HG03159 (cell line): ENCODE measurements at regions not wholly inside any gene's neighbourhood (a gene's known extent, or its start where the extent isn't known, plus 50 kb on each side); places are given as distances from the start of the nearest gene placed in this dataset.
"Not testable (repeated sequence)": the region's sequence is repeated elsewhere in the genome, so short reads cannot be mapped to it uniquely, and the experiment has no call there.

Experiments used
- ATAC-seq: cut with Tn5 transposase; IDR thresholded peaks from one replicate; pipeline ENCODE4 v1.9.1; 2021; ENCODE audit warnings: mild to moderate bottlenecking, moderate library complexity; ENCODE audit not compliant: unreplicated experiment

DNA sequence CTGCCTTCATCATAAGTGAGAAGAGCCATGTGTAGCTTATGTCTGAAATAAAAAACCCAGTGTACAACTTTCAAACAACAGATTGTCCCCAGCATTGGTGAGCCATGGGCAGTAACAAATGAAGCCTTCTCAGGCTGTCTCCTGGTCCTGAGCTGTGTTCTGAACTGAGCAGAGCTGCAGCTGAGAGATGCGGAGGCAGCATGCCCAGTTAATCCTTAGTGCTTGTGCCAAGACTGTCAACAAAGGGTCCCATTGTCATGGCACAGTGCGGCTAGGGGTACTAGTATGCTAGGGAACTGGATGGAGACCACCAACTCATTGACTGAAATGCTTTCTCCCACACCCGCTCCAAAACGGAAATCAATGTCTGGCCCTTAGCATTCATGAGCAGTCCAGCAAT, 154.3 kb downstream of the RMST start:
- no peak for ATAC-seq

GRCh38 chr12:97628962-97629361, 166.4 kb downstream of the RMST start:
- no peak for ATAC-seq

DNA sequence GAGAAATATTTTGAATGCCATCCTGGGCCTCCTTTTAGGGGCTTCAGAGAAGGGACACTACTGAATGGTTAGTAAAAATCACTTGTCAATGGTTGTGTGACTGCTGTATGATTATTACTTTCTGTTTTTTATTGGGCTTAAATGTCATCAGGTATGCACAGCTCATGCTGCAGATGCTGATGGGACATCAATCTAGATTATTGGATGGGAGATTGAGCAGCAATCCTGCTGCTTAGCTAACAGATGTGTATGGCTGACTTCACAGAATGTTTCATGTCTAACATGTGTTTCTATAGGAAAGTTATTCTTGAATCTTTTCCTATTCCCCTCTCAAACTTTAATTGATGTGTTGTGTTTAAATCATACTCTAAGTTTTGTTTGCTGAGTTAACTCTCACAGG, 166.8 kb downstream of the RMST start:
- ATAC-seq = no peak

DNA sequence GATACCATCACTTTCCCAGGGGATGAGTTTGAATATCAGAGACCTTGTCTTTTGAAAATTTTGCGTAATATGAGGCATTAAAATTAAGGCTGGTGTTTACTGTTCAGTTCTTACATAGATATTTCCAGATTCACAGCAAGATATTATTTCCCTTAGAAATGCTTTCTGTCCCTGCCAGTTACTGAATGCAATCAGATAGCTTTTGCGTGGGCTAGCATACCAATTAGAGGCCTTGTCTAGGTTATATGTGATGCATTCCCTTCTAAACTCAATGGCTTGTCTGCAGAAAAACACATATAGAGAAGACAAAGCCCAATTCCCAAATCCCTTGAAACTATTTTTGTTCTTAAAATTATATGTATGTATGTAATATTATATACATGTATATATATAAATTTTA, 167.8 kb downstream of the RMST start:
- no peak for ATAC-seq

GRCh38 chr12:97630875-97631274, 168.3 kb downstream of the RMST start:
- no peak for ATAC-seq

DNA sequence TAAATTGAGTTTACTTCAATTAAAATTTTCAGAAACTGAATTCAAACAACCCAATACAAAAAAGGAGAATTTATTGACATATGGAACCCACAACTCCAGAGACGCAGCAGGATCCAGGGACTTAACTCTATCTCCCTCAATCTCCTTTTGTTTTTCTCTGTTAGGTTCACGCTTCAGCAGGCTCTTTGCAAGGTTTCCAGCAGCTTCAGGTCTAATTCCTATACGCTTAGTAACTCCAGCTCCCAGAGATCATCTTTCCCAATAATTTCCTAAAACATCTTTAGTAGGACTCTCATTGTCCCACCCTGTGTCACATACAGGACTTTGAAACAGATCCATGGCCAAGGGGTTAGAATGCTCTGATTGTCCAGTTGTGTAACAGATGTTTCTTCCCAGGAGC, 175.2 kb downstream of the RMST start:
- no peak for ATAC-seq

GRCh38 chr12:97638739-97639138, 176.1 kb downstream of the RMST start:
- no peak for ATAC-seq

- no peak for ATAC-seq
Observed at GRCh38 chr12:97639702-97640101, 177.1 kb downstream of the RMST start.

DNA sequence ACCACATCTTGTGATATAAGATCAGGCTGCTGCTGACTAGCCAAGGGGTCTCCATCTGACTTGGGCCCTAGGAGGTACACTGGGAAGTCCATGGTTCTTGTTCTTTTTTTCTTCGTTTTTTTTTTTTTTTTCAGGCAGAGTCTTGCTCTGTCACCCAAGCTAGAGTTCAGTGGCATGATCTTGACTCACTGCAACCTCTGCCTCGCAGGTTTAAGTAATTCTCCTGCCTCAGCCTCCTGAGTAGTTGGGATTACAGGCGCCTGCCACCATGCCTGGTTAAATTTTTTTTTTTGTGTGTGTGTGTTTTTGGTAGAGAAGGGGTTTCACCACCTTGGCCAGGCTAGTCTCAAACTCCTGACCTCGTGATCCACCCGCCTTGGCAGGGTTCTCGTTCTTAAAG, 178.2 kb downstream of the RMST start:
- ATAC-seq = no peak

DNA sequence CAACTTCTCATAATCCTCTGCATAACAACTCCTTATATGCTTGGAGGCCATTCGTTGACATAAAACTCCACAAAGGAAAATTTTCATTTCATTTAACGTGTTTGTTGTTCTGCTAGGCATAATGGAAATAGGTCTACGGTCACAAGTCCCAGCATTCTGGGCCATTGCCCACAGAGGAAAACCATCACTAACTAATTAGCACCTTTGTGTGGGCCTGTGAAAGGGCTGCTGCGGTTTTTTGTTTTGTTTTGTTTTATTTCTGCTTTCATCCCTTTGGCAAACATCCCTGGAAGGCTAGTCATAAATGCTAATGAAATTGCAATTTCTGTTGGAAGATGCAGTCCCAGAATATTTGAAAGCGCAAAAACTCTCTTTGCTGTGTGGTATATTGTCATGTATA, 180.3 kb downstream of the RMST start:
- ATAC-seq = no peak

- no peak for ATAC-seq
Observed at GRCh38 chr12:97643924-97644323, 181.3 kb downstream of the RMST start.

GRCh38 chr12:97645726-97646125, 183.1 kb downstream of the RMST start:
- ATAC-seq = no peak

- no peak for ATAC-seq
Observed at GRCh38 chr12:97647142-97647541, 184.5 kb downstream of the RMST start.

- ATAC-seq = no peak
Observed at GRCh38 chr12:97650242-97650641, 187.6 kb downstream of the RMST start.

GRCh38 chr12:97656548-97656947, 193.9 kb downstream of the RMST start:
- not testable (repeated sequence) for ATAC-seq

DNA sequence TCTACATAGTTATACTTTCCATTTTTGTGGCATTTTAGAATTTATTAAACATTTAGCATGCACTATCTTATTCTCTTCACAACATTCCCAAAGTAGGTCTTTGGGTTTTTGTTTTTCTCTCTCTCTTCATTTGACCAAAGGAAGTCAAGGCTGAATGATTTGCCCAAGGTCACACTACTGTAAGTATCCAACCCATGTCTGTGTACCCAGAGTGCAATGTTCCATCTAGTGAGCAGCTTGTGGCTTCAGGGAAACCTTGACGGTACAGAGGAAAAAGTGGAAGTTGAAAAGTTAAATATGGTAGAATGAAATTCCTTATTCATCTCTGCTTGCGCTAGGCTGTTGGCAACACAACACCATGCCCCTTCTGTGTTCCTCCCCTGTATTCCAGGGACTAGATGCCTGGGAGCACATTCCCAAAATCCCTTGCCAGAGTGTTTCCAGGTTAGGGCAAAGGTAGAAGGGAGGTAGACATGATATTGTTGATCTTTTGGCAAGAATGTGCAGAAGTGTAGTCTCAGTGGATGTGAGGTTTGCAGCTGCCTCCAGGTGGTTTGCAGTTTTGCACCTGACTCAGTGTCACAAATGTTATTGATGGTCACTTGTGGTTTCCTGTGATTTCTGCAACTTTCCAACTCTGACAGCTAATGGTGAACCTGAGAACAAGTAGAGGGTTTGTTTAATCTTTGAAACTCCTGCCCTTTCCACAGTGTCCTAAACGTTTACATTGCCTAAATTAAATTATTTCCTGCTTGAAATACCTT, 196.7 kb downstream of the RMST start:
- no peak for ATAC-seq

GRCh38 chr12:97666263-97666662, 203.7 kb downstream of the RMST start:
- no peak for ATAC-seq

- no peak for ATAC-seq
Observed at GRCh38 chr12:97672870-97673269, 210.3 kb downstream of the RMST start.

- ATAC-seq = no peak
Observed at GRCh38 chr12:97680751-97681150, 218.1 kb downstream of the RMST start.

- ATAC-seq = no peak
Observed at GRCh38 chr12:97681612-97682504, 219.3 kb downstream of the RMST start.

GRCh38 chr12:97685360-97685759, 222.8 kb downstream of the RMST start:
- ATAC-seq = no peak

DNA sequence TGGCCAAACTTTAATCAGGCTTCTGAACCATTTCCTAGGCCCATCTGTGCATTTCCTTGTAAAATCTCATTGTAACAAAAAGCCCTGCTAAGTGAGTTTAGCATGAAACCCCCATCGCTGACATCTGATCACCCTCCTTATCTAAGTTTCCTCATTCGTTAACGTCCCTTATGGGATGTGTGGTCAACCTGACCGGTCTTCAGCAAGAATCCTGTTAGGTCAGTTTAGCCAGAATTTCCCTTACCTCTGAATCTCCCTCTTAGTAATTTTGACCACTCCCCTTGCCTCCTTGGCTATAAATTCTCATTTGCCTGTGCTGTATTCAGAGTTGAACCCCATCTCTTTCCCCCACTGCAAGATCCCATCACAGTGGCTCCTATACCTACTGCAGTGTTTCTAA, 239.3 kb downstream of the RMST start:
- ATAC-seq = no peak
